NCI-H2107 treated with DMSO at 0.1 percent for 48 hours (cell line): ENCODE measurements at regions not wholly inside any gene's neighbourhood (a gene's known extent, or its start where the extent isn't known, plus 50 kb on each side); places are given as distances from the start of the nearest gene placed in this dataset.
A peak's percentile ranks its signal among the peaks of the same experiment; 100 is the strongest.

ENCODE experiments used
- DNase-seq: peaks from one replicate; lab custom pipeline; 2025; ENCODE audit not compliant: unreplicated experiment; lab: John Stamatoyannopoulos, UW

DNA sequence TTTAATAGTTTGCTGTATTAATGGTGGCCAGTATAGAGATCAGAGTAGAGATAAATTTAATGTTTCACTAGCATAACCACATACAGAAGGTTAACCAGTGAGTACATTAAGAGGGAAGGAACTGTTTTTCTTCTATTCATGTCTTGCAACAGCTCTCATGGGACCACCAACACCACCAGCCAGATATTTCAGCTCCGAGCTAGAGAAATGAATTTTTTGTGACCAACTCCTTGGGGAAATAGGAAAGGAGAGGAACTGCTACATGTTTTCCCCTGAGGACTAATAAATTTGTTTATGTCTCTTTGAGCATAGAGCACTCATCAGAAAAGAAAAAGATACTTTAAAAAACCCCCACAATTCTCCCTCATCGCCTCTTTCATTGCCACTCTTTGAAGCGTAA, 247.5 kb downstream of the MBNL1 start:
- no peak for DNase-seq

DNA sequence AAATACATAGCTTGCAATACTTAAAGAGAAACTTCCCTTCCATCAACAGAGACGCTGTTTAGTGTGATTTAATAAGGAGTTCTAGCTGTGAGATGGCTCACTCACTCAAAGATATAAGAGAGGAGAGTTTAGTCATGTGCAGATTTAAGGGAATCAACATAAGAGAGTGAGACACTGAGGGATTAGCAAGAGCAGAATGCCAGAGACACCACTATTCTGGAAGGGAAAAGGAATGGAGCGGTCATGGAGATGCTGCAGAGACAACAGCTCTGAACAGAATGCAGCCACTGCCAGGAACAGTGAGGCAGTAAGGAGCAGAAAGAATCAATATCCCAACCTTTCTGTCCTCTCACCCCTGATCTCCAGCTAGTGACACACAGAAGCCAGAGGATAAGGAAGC, 248.8 kb downstream of the MBNL1 start:
- DNase-seq: no peak

DNA sequence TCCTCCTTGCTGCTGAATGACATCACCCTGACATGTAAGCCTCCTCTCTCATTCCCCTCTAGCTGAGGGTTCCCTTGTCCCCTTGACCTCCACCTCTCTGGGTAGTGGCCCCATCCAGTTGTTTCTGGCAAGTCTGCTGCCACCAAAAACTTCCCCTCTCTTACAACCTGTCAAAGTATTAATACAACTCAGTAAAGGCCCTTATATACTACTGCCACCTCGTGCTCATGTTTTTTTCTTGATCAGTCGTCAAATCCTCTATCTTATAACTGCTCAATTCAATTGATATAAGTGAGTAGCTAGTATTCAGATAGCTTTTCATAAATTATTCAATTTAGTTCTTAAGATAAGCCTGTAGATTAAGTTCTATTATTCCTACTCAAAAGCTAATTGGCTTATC, 249.6 kb downstream of the MBNL1 start:
- no peak for DNase-seq

DNA sequence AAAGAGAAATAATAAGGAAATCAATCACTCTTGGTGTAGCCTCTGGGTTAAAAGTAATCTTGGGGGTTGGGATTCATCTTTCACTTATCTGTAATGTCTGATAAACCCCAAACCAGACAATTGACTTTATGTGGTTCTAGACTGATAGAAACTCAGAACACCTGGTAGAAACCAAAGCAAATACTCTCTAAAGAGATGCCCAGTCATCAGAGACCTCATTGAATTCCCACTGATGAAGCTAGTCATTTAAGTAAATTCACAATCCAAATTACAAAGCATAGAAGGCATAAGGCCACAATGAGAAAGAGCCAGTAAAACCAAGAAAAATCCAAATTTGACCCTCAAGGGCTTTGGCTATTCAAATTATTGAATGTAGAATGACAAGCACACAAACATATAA, 250.6 kb downstream of the MBNL1 start:
- no peak for DNase-seq

DNA sequence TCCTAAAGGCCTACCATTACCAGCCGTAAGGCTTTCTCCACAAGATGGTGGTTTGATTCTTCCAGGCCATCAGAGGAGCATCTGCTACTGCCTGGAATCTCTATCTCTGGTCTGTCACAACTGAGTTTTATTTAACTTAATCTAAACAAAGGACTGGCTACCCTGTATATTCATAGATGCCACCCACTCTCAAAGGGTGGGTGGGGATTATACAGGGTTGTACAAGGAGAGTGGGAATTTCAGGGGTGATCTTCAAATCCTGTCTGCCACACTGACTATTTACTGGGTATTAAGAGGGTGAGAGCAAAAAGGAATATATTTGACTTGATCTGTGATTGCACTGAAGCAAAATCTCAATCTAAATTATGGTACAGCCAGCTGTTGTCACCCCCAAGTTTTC, 253.3 kb downstream of the MBNL1 start:
- DNase-seq: no peak

DNA sequence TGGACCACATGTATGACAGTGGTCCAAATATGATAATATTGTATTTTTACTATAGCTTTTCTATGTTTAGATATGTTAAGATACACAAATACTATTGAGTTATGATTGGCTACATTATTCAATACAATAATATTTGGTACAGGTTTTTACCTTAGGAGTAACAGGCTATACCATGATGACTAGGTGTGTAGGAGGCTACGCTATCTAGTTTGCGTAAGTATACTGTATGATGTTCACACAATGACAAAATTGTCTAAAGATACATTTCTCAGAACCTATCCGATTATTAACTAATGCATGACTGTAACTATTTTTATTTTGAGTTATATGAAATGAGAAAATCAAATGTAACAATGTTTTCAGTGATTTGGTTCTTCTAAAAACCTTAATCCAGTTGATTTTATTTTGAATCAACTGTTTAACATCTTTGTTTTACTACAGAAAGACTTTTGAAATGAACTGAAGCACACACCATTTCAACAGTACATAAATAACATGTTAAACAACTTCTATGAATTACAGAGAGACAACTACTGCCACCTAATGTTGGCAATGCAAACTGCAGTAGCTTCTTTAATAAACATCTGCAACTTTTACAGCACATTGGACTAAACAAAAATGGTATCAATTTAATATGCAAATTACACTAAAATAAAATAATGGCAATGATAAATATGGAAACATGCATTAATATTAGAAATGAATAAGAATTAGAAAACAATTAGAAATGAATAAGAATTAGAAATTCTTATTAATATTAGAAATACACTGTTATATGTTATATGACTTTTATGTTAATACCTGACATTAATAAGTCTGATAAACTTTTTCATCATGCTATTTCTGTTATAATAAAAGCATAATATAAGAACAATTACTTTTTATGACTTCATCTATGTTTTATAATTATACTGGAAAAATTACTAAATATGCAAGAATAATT, 255.7 kb downstream of the MBNL1 start:
- peak; percentile 31 for DNase-seq

DNA sequence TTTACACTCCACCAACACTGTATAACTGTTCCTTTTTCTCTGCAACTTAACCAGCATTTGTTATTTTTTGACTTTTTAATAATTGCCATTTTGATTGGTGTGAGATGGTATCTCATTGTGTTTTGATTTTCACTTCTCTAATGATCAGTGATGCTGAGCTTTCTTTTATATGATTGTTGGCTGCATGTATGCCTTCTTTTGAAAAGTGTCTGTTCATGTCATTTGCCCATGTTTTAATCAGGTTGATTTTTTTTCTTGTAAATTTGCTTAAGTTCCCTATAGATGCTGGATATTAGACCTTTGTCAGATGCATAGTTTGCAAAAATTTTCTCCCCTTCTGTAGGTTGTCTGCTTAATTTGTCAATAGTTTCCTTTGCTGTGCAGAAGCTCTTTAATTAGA, 263.0 kb downstream of the MBNL1 start:
- DNase-seq: no peak

DNA sequence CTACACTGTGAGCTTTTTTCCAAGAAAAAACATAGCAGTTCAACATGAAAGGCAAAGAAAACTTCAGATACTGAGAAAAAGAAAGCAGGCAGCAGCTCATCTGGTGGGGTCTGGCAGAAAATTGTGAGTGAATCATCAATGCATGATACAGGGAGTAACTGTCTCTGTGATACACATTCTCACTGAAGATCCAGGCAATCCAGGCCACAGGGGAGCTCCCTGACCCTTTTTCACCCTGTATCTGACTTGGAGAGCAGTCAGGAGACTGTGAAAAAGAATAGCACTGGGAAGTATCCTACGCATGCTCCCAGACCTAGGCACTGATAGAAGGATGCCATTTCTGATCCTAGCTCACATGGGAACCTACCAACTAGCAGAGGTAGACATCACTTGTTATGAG, 269.8 kb downstream of the MBNL1 start:
- DNase-seq: no peak

DNA sequence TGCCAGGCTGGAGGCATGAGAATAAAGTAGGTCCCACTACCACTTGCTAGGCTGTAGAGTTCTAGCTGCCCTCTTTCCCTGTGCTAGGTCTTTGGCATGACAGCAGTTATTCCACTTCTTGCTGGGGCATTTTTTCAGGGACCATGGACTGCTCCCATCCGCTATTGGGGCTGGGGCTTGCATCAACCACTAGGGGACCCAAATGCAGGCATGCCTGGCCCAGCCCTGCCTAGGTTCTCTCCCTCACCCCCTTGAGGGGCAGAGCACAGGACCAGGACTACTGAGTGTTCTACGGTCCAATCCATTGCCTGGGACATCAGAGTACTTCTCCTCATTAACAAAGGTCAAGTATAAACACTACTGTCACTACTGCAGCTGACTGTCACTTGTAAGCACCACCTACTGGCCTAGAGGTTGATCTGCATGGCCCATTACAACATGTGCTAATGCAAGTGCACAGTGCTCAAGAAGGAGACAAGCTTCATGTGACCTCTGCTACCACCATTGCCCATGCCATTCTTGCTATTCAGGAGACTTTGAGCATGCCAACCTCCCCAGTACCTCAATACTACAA, 270.5 kb downstream of the MBNL1 start:
- DNase-seq: no peak

DNA sequence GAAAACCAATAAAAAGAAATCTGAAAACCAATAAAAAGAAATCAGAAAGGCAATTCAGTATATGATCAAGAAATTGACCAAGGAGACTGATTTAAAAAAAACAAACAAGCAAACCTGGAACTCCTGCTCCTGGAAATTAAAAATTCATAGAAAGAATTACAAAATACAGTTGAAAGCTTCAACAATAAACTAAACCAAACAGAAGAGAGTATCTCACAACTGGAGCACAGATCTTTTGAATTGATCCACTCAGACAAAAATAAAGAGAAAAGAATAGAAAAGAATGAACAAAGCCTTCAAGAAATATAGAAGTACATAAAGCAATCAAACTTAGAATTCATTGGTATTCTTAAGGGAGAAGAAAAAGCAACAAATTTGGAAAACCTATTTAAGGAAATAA, 271.4 kb downstream of the MBNL1 start:
- DNase-seq: no peak

DNA sequence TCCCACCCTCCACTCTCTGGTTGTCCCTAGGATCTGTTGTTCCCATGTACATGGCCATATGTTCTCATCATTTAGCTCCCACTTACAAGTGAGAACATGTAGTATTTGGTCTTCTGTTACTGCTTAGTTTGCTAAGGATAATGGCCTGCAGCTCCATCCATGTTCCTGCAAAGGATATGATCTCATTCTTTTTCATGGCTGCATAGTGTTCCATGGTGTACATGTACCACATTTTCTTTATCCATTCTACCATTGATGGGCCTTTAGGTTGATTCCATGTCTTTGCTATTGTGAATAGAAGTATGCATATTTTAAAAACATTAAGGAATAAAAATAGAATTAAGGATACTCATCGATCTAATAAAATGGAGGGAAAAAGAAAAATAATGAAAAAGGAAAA, 278.4 kb downstream of the MBNL1 start:
- no peak for DNase-seq

DNA sequence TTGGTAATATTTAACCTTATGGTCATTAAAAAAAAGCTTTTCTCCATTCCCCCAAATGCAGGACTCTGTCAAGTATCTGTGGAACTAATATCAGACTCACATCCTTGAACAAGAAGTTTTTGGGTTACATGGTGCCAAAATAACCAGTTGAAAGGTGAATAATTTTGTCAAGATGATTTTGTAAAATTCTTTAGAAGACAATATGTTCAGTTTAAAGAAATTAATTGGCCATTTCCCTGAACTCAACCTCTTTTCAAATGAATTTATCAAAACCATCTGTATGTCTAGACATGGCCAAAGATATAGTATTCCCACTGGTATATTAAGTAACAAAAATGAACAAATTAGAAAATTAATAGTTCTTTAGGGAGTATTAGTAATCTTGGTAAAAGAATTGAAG, 280.5 kb downstream of the MBNL1 start:
- no peak for DNase-seq

DNA sequence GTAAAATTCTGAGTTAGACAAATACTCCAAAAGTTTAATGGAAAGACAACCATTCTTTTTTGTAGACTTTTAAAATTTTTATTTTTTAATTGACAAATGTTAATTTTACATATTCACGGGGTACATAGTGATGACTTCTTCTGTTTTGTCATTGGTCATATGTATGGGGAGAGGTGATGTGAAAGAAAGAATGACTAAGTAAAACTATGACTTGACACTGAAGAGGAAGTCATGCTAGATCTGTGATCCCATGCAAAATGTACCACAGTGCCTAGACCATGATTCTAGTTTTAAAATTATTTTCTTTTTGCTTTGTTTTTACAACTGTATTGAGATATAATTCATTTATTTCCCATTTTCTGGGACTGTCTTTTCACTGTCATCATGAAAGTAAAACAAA, 281.6 kb downstream of the MBNL1 start:
- DNase-seq: no peak

DNA sequence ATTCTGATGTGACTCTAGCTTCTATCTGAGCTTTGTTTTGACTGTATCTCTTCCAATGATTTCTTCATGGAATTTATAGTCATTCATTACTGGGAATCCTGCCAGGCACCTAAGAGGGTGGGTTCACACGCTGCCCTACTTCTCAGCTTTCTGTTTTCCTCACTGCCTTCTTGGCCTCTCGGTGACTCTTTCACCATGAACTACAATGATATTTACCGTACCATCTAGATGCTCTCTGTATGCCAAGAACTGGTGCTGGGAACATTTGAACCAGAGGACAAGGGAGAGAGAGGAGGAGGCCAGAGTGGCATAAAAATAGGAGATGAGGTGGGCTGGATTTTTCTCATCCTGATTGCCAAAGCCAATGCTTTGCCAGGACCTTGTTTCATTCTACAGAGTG, 280.0 kb upstream of the P2RY1 start:
- no peak for DNase-seq

DNA sequence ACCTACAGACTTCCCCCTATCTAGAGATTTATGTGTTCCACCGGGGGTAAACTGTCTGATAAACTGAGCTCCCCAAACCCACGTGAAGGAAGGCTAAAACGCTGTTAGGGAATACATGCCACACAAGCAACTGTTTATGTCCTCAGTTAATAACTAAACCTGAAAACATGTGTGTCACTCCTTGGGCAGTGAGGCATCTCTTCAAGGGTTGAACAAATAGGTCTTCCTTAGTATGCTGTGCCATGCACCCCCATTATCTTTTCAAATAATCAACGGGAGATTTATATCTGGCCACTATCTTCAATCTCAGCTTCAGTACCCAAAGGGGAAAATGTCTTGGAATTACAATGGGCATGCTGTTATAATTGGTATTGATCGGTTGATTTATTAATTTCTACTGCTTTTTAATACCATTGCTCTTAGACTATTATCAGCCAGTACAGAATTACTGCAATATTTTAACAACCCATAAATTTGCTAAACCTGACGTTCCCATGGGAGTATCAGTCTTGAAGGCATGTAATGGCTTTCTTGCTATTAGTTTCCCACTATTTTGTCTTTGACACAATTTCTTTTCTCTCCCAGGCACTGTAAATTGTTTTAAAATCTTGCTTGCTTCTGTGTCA, 279.2 kb upstream of the P2RY1 start:
- no peak for DNase-seq

DNA sequence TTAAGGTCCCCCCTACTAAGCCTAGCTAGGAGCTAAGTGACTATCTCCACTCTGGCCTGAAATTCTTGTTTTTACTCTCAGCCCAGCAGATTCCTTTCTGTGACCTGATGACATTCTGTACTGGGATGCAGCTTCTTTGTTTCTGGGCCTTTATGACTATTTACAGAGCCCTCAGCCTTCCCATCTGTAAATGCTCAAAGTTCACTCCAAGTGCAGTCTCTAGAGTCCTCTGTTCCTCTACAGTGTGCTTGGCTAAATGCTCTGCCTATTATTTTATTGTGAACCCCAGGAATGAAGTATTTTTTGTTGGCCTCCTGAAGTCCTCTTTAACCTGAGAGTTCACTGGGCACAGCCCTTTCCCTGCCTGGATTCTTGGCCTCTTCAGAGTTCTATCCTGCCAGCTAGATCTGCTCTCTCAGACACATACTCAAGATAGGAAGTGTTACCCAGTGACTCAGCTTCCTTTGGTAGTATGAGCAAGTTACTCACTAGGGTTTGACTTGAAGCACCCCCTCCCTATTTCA, 278.1 kb upstream of the P2RY1 start:
- no peak for DNase-seq

DNA sequence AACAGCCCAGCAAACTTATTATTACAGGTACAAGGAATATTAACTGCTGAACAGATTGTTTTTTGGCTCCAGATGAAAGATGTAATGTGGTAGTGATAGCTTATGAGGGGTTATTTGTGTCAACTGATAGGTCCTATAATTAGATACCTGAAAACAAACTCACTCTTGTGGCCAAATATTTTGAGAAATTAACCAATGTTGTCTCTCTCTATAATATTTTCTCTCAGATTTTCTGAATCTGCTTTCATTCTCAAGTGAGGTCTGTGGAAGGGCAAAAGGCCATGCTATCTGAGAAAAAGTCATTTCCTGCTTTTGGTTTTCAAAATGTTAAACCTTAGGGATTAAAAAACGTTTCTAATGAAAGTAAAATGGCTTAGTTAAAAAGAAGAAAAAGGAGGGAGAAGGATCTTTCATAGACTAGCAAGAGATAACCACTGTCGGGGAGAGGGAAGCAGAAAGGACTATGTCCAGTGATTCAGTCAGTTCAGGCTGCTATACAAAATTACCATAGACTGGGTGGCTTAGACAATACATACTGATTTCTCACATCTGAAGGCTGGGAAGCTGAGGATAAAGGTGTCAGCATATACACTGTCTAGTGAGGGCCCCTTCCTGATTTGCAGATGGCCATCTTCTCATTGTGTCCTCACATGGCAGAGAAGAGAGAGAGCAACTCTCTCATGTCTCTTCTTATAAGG, 277.5 kb upstream of the P2RY1 start:
- DNase-seq: no peak

DNA sequence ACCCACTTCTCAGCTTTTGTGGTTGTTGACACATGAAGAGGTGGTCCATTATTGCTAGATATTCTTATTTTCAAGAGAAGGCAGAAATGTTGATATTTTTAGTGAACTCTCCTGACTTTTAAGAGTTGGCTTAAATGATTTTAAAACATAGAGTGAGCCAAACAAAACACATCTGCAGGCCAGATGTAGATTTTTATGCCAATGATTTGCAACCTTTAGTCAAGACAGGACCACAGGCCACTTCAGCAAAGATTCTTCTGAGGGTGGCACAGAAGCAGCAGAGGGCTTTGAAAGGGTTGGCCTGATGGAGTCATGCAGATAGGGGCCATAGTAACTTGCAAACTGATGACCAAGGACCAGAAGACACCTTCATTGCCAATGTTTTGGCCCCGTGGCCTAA, 276.5 kb upstream of the P2RY1 start:
- DNase-seq: no peak

DNA sequence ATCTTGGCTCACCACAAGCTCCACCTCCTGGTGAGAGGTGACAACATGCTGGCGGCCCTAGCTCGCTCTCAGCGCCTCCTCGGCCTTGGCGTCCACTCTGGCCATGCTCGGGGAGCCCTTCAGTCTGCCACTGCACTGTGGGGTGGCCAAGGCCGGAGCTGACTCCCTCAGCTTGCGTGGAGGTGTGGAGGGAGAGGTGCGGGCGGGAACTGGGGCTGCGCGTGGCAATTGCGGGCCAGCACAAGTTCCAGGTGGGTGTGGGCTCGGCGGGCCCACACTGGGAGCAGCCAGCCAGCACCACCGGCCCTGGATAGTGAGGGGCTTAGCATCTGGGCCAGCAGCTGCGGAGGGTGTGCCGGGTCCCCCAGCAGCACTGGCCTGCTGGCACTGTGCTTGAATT, 275.7 kb upstream of the P2RY1 start:
- no peak for DNase-seq

DNA sequence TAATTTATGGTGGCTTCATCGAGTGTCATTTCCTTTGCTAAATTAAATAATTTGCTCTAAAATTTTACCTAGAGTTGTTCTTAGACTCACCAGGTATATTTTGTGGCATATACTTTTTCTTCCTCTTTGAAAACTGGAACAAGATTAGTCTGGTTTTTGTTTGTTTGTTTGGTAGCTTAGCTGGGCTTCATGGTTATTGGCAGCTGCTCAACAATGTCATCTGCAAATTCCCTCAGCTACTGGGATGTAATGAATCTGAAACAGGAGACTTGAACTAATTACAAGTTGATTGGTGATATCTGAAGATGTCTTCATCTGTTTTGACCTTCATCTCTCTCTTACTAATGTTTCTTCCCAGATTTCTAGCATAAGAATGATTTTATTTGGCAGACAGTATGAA, 270.5 kb upstream of the P2RY1 start:
- DNase-seq: no peak

DNA sequence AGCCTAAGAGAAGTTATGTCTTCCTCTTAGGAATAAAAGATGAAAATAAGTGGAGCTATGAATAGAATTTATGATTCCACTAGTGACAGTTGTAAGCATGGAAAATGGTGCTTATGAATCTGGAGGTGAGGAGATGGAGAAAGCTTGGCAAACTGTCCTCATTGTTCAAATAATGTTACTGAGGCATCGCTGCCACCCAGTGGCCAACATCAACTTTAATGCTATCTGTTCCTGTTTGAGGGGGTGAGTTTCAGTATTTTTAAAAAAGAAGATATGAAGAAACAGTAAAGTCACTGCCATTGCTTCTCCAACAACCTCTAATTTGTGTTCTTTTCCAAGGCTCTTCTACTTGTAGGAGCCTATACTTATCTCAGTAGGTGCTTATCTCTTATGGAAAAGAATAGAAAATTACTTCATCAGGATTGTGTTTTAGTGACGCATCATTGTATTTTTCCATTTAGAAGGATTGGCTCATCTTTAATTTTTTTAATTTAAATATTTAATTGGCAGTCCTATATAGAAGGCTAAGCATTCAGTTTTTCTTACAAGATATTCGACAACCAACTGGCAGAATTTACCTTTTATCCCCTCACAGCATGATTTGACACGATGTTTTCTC, 260.4 kb upstream of the P2RY1 start:
- peak; percentile 59 for DNase-seq
